Fibroblast of lung (primary cell): ENCODE measurements at regions not wholly inside any gene's neighbourhood (a gene's known extent, or its start where the extent isn't known, plus 50 kb on each side); places are given as distances from the start of the nearest gene placed in this dataset.

Experiments used
- EZH2 ChIP-seq: IDR thresholded peaks from 2 replicates; pipeline ENCODE4 v1.5.1; 2012; ENCODE audit warnings: low read length, control low read depth, mild to moderate bottlenecking; ENCODE audit errors: missing control alignments
- TF ChIP-seq, protein P1 (sequence below), 2 donors: IDR thresholded peaks in 1 of 2; conservative IDR thresholded peaks in 1 of 2; 1 replicate in 1 of 2; 2 replicates in 1 of 2; pipeline ENCODE4 v1.5.1; 2011 to 2012; ENCODE audit warnings: low read length in 2 of 2, control low read depth in 1 of 2, inconsistent platforms in 1 of 2, low read depth in 1 of 2, mild to moderate bottlenecking in 1 of 2

DNA sequence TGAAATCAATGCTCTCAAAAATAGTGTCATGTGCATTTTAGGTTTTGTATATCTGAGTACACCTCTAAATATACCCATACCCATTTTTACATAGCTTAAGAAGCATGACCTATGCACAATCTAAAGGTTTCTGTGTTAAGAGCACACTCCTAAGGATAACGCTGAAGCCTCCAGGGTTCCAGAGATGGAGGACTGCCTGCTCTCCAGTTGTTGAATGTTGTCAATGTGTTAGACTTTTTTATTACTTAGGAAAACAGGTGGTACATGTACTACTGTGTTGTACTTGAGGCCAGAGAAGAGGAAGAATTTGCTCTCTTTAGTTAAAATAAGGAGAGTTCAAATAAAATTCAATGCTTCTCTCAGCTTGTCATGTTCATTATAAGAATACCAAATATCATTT, 141.2 kb downstream of the EMB start:
- TF ChIP-seq, protein P1, sequence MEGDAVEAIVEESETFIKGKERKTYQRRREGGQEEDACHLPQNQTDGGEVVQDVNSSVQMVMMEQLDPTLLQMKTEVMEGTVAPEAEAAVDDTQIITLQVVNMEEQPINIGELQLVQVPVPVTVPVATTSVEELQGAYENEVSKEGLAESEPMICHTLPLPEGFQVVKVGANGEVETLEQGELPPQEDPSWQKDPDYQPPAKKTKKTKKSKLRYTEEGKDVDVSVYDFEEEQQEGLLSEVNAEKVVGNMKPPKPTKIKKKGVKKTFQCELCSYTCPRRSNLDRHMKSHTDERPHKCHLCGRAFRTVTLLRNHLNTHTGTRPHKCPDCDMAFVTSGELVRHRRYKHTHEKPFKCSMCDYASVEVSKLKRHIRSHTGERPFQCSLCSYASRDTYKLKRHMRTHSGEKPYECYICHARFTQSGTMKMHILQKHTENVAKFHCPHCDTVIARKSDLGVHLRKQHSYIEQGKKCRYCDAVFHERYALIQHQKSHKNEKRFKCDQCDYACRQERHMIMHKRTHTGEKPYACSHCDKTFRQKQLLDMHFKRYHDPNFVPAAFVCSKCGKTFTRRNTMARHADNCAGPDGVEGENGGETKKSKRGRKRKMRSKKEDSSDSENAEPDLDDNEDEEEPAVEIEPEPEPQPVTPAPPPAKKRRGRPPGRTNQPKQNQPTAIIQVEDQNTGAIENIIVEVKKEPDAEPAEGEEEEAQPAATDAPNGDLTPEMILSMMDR (conservative IDR thresholded peaks at IDR 0.05 in 1 of 2, IDR thresholded peaks at IDR 0.05 in 1 of 2; ENCODE audit: low read depth in 1 of 2, low read length in 2 of 2): no peak
- TF ChIP-seq EZH2: no peak
